Adrenal gland (tissue), 9 donors: ENCODE measurements at regions not wholly inside any gene's neighbourhood (a gene's known extent, or its start where the extent isn't known, plus 50 kb on each side); places are given as distances from the start of the nearest gene placed in this dataset.

Experiments
- DNase-seq, 7 donors: peaks; one replicate each; pipeline ENCODE4 v3.0.0-alpha.2; 2019 to 2020
- H3K27ac ChIP-seq, 5 donors: fragments of 200-600 bp; sonication (generic) in 4 of 5; 1 replicate in 3 of 5; 2 replicates in 2 of 5; pipeline versions ENCODE4 v1.5.1 to v1.8.0; 2016 to 2020; ENCODE audit warnings: mild to moderate bottlenecking in 1 of 5
- H3K27me3 ChIP-seq: fragments of 200-600 bp; 2 replicates; pipeline ENCODE4 v1.8.0; 2021
- H3K36me3 ChIP-seq, 2 donors: fragments of 200-600 bp; replicated peaks in 1 of 2; 1 replicate in 1 of 2; 2 replicates in 1 of 2; pipeline versions ENCODE4 v1.5.1 to v1.8.0; 2018 to 2022
- H3K4me1 ChIP-seq, 2 donors: fragments of 200-600 bp; replicated peaks in 1 of 2; 1 replicate in 1 of 2; 2 replicates in 1 of 2; pipeline versions ENCODE4 v1.5.1 to v1.8.0; 2018 to 2021
- H3K4me3 ChIP-seq, 4 donors: fragments of 200-600 bp; sonication (generic) in 3 of 4; one replicate each; pipeline ENCODE4 v1.5.1; 2016 to 2018
- H3K9me3 ChIP-seq, 3 donors: fragments of 200-600 bp; sonication (generic) in 1 of 3; replicated peaks in 1 of 3; 1 replicate in 2 of 3; 2 replicates in 1 of 3; pipeline versions ENCODE4 v1.5.1 to v1.8.0; 2016 to 2021
- POLR2A ChIP-seq, 2 donors: fragments of 450-650 bp; IDR thresholded peaks; one replicate each; pipeline ENCODE4 v1.6.1; 2017; ENCODE audit warnings: antibody characterized with exemption in 2 of 2, mild to moderate bottlenecking in 2 of 2, moderate library complexity in 1 of 2
- WGBS, 4 donors: extraction: QIAGEN DNeasy Blood & Tissue Kit in 2 of 4; methylation state at CpG; one replicate each; pipeline versions ENCODE4 v1.1.5 to v1.1.7; 2013 to 2017; 5-methylcytosine and 5-hydroxymethylcytosine counted together
- intact Hi-C, 2 donors: fragments of 100-400 bp; cut with DNase I; formaldehyde crosslinking; loops; one replicate each; pipeline versions ENCODE4 v1.14.1 to v1.15.0; 2022 to 2023
- TF ChIP-seq, protein P1 (sequence below), 6 experiments: fragments of 450-650 bp in 4 of 6; fragments of 200-600 bp in 2 of 6; sonication (generic) in 1 of 6; IDR thresholded peaks; 1 replicate in 5 of 6; 2 replicates in 1 of 6; pipeline versions ENCODE4 v1.5.1 to v1.8.0; 2016 to 2021; ENCODE audit warnings: antibody characterized with exemption in 6 of 6, mild to moderate bottlenecking in 2 of 6, moderate library complexity in 1 of 6
- donor health status: healthy with polysubstance abuse.
- donor health status: Bipolar disorder and iron deficiency.
- donor health status: DM: yes; HTN: yes; CAD: no.
- donor health status: DM: no; HTN: no; CAD: no.
- donor health status: DM: no; HTN: no; CAD: no.

DNA sequence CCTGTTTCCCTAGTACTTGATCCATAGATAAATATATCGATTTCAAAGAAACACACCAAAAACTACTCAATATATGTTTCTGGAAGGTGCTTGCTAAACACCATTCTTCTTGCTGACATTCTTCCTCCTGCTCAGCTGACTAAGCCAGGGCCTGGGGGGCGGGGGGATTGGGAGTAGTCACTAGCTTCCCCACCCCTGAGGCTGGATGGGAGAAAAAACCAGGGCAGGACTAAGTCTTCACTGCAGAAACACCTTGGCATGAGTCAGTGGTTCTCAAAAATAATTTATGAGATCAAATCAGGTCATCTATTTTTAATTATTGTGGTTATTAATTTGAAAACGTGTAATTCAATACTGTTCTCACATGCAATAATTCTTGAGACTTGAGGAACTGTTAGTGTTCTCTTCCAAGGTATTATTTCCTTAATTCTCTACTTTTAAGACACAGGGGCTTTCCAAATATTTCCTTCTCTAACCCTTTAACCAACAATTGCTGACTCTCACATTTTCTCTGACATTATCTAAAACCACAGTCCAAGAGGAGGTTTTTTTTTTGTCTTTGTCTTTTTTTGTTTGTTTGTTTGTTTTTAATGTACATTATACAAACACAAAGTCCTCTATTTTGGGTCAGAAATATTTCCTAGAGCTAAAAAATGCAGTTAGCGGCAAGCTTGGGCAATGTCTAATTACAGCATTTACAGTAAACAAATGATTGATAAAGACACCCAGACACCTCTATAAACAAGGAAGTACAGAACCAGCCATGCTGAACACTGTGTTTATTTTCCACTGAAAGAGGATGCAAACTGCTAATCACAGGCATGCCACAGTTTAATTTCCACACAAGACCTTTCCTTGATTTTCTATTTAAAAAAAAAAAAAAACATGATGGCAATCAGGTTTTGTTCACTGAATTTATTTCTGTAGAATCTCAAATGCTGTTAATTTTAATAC, 120.3 kb upstream of the USP9X start:
- Histone ChIP-seq H3K4me3 (no peak overlapping the region), H3K27ac (peak overlapping the region in 1 of 5 donors; percentile 0), H3K4me1 (no peaks in the 10 kb centered on the region), H3K9me3 (peaks cover 0 to 8% (median 0%) of the 10 kb centered on the region in 3 donors), H3K27me3 (no peaks in the 10 kb centered on the region), H3K36me3 (no peaks in the 10 kb centered on the region)
- peak in 1 of 7 donors; percentile 5 for DNase-seq
- intact Hi-C loops, result no loop called here
- WGBS, 4 donors, result 42 to 66% (median 55%) methylated on average over 4 of the region's 4 CpGs
- TF ChIP-seq POLR2A (IDR thresholded peaks at IDR 0.05), result no peak
- TF ChIP-seq, protein P1, sequence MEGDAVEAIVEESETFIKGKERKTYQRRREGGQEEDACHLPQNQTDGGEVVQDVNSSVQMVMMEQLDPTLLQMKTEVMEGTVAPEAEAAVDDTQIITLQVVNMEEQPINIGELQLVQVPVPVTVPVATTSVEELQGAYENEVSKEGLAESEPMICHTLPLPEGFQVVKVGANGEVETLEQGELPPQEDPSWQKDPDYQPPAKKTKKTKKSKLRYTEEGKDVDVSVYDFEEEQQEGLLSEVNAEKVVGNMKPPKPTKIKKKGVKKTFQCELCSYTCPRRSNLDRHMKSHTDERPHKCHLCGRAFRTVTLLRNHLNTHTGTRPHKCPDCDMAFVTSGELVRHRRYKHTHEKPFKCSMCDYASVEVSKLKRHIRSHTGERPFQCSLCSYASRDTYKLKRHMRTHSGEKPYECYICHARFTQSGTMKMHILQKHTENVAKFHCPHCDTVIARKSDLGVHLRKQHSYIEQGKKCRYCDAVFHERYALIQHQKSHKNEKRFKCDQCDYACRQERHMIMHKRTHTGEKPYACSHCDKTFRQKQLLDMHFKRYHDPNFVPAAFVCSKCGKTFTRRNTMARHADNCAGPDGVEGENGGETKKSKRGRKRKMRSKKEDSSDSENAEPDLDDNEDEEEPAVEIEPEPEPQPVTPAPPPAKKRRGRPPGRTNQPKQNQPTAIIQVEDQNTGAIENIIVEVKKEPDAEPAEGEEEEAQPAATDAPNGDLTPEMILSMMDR (IDR thresholded peaks at IDR 0.05), result no peak

DNA sequence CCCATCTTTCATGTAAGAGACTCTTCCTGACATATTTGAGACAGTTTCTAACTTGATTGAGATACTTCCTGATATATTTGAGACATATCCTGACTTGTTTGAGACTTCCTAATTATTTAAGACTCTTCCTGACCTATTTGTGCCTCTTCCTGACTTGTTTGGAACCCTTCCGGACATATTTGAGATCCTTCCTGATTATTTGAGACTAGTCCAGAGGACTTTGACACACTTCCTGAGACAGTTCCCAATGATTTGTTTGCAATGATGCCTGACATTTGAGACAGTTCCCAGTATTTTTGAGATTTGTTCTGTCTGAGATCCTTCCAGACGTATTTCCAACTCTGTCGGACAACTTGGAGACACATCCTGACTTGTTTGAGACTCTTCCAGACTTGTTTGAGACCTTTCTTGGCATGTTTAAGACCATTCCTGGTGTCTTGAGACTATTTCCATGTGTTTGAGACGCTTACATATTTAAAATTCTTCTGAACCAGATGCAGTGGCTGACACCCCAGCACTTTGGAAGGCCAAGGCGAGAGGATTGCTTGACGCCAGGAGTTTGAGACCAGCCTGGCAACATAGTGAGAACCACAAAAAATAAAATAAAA, 118.9 kb upstream of the USP9X start:
- intact Hi-C loops, result no loop called here
- H3K36me3 ChIP-seq, result no peaks in the 10 kb centered on the region
- peak overlapping the region in 1 of 5 donors; percentile 39 for H3K27ac ChIP-seq
- H3K9me3 ChIP-seq, result peaks cover 0 to 8% (median 0%) of the 10 kb centered on the region in 3 donors
- TF ChIP-seq, protein P1 (IDR thresholded peaks at IDR 0.05), result no peak
- TF ChIP-seq POLR2A (IDR thresholded peaks at IDR 0.05), result no peak
- H3K4me1 ChIP-seq, result no peaks in the 10 kb centered on the region
- H3K4me3 ChIP-seq, result no peak overlapping the region
- WGBS, 4 donors, result 71 to 81% (median 74%) methylated on average over 6 of the region's 6 CpGs
- no peak for DNase-seq
- no peaks in the 10 kb centered on the region for H3K27me3 ChIP-seq

DNA sequence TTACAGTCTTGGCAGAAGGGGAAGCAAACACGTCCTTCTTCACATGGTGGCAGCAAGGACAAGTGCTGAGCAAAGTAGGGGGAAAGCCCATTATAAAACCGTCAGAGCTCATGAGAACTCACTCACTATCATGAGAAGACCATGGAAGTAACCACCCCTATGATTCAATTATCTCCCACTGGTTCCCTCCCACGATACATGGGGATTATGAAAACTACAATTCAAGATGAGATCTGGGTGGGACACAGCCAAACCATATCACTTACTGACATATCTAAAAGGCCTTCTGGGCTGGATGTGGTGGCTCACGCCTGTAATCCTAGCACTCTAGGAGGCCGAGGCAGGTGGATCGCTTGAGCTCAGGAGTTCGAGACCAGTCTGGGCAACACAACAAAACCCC, 117.1 kb upstream of the USP9X start:
- no peaks in the 10 kb centered on the region for H3K27me3 ChIP-seq
- no peaks in the 10 kb centered on the region for H3K4me1 ChIP-seq
- H3K27ac ChIP-seq, result no peak overlapping the region
- no peaks in the 10 kb centered on the region for H3K36me3 ChIP-seq
- H3K4me3 ChIP-seq, result no peak overlapping the region
- H3K9me3 ChIP-seq, result peaks cover 0 to 8% (median 0%) of the 10 kb centered on the region in 3 donors
- intact Hi-C loops, result no loop called here
- DNase-seq, result no peak
- TF ChIP-seq, protein P1 (IDR thresholded peaks at IDR 0.05), result no peak
- no peak for TF ChIP-seq POLR2A (IDR thresholded peaks at IDR 0.05)
- WGBS, 4 donors, result 77 to 91% (median 89%) methylated on average over 2 to 7 of the region's 7 CpGs

DNA sequence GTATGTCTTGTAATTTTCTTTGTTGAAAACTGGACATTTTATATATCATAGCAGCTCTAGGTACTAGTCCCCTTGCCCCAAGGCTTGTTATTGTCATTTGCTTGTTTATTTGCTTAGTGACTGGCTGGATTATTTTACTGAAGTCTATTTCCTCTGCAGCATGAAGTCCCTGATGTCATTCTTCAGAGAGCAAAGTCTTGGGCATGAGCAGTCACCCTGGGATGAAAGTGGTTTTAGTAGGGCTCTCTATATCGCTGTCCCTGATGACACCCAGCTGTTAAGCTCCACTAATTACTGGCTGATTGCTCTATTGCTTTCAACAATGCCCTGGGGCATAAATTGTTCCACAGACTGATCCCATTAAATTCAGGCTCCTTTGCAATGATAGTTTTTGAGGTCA, 113.5 kb upstream of the USP9X start:
- Histone ChIP-seq H3K4me1 (no peaks in the 10 kb centered on the region), H3K27ac (no peak overlapping the region), H3K36me3 (no peaks in the 10 kb centered on the region), H3K27me3 (peaks cover 10% of the 10 kb centered on the region), H3K9me3 (no peaks in the 10 kb centered on the region), H3K4me3 (no peak overlapping the region)
- TF ChIP-seq, protein P1 (IDR thresholded peaks at IDR 0.05), result no peak
- TF ChIP-seq POLR2A (IDR thresholded peaks at IDR 0.05), result no peak
- intact Hi-C loops, result no loop called here
- no peak for DNase-seq
- 54 to 73% (median 61%) methylated on average over 1 of the region's 1 CpG for WGBS, 4 donors
